NOMO-1 treated with dmso at 0.1 percent for 144 hours (cell line): ENCODE measurements at regions not wholly inside any gene's neighbourhood (a gene's known extent, or its start where the extent isn't known, plus 50 kb on each side); places are given as distances from the start of the nearest gene placed in this dataset.

Experiments used
- DNase-seq: peaks from one replicate; lab custom pipeline; 2025; ENCODE audit not compliant: unreplicated experiment; lab: John Stamatoyannopoulos, UW

DNA sequence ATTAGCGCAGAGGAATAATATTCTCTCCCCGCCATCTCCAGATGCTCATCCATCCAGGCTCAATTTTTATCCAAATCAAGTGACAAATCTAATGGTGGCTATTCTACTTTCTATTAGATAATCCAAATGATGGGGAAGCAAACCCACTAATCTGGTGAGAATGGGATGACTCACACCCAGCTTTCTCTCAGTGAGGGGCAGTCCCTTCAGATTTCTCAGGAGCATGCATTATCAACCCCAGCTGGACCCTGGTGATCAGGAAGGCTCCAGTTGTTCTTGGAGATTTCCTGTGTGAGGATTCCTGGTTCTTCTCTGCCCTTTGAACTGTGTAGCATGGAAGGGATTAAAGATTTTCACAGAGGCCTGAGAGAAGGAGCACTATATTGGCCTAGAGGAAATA, 358.0 kb downstream of the WDR72 start:
- no peak for DNase-seq

DNA sequence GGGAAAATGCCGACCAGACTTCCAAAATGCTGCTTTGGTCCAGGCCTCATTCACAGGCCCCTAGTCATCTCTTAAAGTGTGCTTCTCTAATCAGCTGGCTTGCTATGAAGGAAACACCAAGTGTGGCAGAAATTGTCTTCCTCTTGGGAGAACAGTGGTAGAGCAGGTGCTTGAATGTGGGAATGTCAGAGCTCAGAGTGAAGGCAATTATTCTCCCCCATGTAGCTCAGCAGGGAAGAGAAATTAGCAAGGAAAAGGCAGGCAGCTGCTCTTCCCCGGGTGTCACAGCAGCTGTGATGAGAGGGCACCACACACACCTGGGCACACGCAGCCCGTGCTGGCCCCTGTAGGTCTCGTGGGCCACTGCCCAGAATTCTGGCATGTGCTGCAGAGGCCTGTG, 358.5 kb downstream of the WDR72 start:
- no peak for DNase-seq

GRCh38 chr15:53397041-53397616, 362.3 kb downstream of the WDR72 start:
- no peak for DNase-seq

DNA sequence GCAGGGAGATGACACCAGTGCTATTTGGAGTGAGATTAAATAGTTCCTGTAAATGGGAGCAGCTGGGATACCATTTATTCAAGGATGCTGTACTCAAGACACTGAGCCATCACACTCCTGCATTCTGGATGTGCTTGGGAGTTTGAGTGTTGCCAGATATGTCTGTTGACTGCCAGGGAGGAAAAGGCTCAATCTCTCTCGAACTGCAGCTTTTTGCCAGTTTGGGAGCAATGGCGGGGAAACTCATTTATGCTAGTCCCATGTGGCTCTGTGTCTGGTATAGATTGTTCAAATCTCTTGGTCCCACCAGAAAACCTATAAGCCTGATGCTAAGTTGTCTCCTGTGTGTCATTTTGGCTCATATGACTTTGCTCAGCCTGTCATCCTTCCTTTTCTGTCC, 363.6 kb downstream of the WDR72 start:
- DNase-seq = no peak

GRCh38 chr15:53390549-53390948, 368.9 kb downstream of the WDR72 start:
- no peak for DNase-seq

GRCh38 chr15:53389271-53390037, 370.0 kb downstream of the WDR72 start:
- DNase-seq = no peak

DNA sequence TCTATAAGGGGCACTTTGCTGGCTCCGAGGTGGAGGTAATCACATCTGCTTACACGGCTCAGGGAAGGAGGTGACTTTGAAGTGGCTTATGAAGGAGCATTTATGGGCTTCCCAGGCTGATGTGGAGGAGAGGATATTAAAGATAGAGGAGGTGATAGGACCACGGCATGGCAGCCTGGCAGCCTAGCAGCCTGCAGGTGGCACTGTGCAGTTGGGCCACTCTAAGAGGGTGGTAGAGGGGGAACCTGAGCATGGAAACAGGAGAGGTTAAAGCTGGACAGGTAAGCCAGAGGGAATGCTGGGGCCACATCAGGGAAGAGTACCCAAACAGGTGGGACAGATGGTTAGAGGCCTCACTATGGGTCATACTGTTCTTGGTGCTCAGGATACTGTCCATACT, 375.0 kb downstream of the WDR72 start:
- no peak for DNase-seq

DNA sequence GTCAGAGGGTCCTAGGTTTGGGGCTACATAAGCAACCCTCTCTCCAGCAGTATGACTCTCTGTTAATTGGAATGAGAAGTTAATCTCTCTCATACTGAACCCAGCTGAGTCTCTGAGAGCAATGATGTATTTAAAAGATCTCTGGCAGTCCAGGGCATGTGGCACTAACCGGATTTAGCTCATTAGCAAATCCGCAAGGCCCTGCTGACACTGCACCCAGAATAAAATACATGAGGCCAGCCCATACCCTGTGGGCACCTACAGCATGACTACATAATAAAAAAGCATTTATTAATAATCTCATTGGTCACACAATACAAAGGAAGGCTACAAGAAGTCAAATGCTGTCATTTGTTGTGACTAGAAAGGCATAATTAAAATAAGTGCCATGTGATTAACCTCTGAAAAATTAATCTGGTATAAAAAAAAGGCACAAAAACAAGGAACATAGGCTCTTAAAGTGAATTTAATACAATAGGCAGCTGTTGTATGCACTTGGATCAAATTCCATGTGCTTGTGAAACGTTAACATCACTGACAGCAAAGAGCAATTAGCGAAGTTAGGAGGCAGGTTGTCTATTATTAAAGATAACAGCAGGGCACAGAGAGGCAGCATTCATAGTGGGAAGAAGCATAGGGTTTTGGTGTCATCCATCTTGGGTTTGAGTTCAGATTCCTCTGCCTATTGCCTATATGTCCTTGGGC, 381.2 kb downstream of the WDR72 start:
- no peak for DNase-seq

DNA sequence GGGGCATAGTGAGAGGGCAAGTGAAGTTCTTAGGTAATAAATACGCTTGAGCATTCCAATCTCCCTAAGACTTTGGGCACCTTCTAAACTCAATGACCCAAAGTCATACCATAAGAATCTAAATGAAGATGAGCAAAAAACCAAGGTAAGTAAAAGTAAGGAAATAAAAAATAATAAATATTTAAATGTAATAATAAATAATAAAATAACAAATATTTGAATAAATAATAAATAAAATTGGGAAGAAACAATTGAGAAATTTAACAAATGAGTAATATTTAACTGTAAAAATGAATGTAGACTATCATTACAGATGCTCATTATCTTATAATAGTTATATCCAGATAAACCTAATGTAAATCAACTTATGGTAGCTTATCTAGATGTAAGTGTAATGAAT, 391.7 kb downstream of the WDR72 start:
- no peak for DNase-seq

GRCh38 chr15:53360881-53361280, 398.6 kb downstream of the WDR72 start:
- DNase-seq = no peak

DNA sequence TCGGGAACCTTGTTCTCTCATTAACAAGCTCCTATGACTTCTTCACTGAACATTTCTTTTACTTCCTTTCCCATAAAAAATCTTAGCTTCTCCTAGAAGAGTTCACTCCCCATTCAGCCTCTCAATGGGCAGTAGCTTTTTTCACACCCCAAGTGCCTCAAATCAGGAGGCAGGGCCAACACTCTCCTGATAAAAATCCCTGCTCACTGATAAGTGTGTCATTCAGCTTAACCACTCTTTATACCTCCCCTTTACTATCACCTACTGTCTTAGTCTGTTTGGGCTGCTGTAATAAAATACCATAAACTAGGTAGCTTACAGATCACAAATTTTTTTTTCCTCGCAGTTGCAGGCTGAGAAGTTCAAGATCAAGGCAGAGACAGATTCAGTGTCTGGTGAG, 400.4 kb downstream of the WDR72 start:
- DNase-seq = no peak

DNA sequence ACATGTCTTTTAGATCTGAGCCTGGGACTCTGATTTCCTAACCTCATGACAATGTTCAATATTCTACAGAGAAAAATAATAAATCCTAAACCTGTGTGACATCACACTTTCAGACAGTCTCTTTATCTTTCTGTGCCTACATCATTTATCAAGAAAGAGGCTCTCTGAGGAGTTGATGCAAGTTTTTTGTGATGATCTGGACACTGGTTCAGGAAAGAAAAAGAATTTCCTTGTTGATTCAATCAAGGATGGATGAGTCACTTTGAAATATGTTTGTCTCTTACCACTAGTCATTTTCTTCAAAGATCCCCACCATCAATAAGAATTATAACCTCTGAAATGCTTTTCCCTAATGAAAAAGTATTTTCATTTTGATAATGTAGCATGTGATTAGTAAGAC, 404.6 kb downstream of the WDR72 start:
- no peak for DNase-seq

- DNase-seq = no peak
Observed at GRCh38 chr15:53351373-53351772, 408.1 kb downstream of the WDR72 start.

DNA sequence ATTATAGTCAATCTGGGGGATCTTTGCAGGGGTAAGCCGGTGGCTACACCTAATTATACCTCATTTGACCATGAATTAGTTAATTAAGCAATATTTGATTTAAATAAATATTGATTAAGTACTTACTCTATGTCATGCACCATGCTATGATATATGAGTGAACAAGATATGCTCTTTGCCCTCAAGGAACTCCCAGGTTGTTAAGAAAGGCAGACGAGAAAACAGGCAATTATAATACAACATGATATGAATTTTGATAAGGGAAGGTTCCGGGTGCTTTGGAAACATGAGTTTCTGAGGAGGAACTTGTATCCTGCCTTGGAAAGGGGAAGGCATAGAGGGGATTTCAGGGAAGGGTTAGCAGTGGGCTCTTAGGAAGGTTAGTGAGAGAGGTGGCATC, 412.9 kb downstream of the WDR72 start:
- no peak for DNase-seq

- DNase-seq = no peak
Observed at GRCh38 chr15:53331328-53332190, 427.9 kb downstream of the WDR72 start.

- no peak for DNase-seq
Observed at GRCh38 chr15:53328341-53328740, 431.1 kb downstream of the WDR72 start.

DNA sequence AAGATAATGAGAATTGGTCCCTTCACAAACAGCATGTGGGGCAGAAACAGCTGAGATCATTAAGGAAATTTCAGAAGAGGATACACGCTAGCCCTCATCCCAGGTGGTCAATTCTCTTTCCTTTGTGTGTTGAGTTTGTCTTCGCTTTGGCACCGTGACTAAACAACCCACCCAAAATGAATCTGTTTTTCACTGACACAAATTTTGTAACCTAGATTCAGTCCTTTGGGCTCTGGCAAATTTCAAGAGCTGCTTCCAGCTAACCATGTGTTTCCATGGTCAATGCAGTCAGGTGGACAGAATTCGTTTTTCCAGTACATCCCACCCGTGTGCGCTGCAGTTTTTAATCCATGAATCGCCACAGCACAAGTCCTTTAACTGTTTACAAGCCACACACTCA, 435.4 kb downstream of the WDR72 start:
- DNase-seq = no peak

DNA sequence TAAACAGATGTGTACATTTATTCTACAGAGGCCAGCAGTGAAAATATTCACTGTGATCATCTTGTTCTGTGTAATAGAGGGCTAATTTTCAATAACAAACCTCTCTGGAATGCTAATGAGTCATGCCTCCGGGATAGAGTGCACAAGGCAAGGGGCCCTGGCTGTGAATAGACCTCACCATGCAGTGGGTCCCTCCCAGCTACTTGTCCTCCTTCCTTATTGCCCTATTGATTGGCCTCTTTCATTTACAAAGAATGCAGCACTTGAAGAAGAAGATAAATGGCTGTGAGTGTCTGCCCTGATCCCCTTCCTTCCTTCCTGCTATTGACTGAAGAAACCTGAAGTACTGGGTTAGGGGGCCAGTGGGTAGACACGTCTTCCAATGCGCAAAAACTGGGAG, 436.3 kb downstream of the WDR72 start:
- no peak for DNase-seq

DNA sequence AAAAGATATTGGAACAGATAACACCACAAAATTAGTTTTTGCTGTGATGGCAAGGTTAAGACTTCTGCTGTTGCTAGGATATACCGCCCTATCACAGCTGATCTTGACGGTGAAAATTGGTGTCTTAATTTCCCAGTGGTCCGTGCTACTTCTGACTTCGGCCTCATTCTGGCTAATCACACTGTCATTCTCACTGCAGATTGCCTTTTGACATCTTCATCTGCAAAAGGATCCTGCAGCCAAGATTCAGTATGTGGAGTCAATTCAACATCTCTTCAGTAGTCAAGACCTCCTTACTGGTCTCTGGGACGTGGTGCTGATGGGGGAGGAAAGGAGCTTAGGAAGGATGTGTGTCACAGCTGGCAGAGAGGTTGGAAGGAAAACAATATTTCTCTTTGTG, 438.6 kb downstream of the WDR72 start:
- DNase-seq = no peak

- DNase-seq = no peak
Observed at GRCh38 chr15:53312707-53313106, 446.8 kb downstream of the WDR72 start.

DNA sequence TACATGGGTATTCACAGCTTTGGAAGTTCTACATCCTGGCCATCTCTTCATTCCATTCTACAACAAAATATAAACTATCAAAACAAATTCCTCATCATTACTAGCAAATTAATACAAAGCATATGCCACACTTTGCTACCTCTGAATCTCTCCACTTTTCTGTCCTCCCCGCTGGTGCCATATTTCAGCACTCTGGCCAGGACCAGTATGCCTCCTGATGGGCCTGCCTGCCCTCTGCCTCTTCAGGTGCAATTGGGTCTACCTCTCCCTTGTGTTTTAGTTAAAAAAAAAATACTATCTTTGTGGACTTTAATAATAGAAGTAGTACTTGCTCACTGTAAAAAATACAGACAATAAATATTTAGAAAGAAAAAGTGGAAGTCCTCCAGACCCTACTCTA, 448.8 kb downstream of the WDR72 start:
- no peak for DNase-seq
